GM19397 (cell line): ENCODE measurements at regions not wholly inside any gene's neighbourhood (a gene's known extent, or its start where the extent isn't known, plus 50 kb on each side); places are given as distances from the start of the nearest gene placed in this dataset.

ENCODE experiments used
- ATAC-seq: cut with Tn5 transposase; IDR thresholded peaks from one replicate; pipeline ENCODE4 v1.9.1; 2021; ENCODE audit warnings: mild to moderate bottlenecking, moderate library complexity; ENCODE audit not compliant: unreplicated experiment

DNA sequence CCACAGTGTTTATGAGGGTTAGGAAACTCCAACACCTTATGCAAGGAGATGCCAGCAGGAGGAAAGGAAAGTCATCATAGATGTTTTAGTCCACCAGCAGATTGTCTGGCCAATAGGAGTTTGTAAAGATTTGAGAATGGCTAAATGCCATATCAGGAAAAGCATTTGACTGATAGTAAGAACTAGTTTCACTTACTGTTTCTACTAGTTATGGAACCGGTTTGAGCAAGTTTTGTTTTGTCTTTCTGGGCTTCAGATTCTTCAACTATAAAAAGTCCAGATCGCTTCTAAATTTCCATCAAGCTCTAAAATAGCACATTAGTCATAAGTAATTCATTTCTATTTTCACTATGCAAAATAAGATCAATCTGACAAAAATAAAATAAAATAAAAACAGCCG, 254.8 kb upstream of the TMCO5A start:
- no peak for ATAC-seq

- ATAC-seq: no peak
These were observed 252.1 kb upstream of the TMCO5A start for GRCh38 chr15:37682304-37682703.

DNA sequence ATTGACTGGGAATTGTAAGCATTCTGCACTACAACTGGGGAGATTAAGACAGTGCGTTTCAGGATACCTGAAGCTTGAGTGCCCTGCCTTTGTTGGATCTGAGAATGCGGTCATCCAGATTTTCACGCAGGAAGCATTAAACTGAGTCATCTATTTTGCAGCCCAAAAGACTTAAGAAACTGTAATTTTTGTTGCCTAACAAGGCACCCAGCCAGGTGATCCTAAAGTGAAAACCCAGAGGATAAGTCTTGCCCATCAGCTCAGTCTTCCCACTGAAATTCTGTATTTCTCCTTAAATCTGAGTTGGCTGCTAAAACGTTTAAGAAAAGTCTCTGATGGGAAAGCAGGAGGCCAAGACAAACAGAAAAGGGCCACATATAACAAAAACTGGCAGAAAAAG, 242.5 kb upstream of the TMCO5A start:
- ATAC-seq: no peak

DNA sequence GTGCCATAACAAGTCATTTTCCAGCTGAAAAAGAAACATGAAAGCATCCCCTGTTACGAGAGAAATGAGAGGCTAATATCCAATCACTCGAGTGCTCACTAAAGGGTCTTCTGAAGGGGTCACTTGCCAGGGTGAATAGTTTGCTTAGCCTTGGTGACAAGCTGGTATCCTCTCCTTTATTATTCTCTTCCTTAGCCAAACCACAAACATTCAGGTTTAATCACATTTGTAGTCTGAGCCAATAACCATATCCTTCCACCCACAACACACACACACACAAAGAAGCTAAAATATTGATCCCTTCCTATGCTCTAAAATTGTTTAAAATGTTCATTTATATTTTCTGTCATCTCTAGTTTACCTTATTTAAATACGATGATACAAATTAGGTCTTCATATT, 240.5 kb upstream of the TMCO5A start:
- ATAC-seq: no peak

DNA sequence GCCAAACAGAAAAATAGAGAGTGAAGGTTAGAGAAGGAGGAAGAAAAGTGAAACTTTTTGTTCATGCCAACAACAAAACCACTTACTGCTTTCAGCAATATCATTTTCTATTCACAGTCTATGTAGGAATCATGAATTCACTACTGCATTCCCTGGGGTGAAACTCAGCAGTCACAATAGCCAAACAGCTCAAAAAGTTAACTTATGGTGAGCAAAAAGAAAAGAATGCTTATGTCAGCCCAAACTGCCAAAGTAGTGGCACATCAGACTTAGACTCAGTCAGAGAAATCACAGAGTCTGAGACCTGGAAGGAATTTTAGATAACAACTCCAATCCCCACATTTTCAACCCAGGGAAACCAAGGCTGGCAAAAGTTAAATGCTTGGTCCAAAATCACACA, 238.7 kb upstream of the TMCO5A start:
- ATAC-seq: no peak

DNA sequence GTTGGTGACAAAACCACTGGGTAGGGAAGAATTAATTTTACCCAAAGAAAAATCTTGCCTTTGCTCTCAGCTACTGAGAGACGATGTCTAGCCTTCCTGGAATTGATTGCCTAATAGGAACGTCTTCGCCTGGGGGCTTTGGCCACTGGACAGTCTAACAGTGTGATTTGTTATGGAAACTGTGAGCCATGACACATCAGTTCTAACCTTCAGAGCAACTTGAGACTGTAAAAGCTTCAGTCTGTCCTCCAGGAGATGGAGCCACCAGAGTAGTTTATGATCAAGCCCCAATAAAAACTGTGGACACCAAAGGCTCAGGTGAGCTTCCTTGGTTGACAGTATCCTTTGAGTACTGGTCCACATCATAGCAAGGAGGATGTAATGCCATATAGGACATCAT, 235.8 kb upstream of the TMCO5A start:
- no peak for ATAC-seq

DNA sequence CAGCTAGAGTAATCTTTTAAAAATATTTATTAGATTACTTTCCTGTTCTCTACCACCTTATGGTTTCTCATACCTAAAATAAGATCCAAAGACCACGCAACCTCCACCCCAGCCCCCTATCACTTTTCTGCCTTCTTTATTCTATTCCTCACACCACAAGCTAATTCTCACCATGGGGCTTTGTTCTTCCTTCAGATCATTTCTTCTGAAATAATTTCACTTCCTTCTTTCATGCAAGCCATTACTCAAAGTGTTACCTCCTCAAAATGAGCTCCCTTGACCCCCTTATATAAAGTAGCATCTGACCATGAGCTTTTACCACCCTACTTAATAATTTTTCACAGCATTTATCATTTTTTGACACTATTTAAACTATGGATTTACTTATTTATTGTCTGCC, 233.2 kb upstream of the TMCO5A start:
- ATAC-seq: no peak

GRCh38 chr15:37709669-37710068, 224.8 kb upstream of the TMCO5A start:
- no peak for ATAC-seq

DNA sequence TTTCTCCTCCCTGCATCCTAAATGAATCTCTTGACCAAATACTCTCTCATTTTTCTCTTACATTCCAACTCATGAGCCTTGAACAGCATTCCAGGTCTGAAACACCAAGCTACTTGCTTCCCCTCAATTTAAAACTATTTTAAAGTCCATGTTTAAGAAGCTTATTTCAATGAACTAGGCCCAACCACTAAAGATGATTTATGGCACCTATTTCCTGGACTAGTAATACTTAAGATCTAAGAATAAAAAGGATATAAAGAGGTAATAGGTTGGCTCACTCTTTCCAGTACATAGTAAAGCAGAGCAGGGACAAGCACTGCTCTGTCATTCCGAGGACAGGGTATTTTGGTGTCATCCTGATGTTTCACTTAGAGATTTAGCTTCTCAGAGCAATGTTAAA, 219.3 kb upstream of the TMCO5A start:
- ATAC-seq: no peak

- no peak for ATAC-seq
These were observed 214.2 kb upstream of the TMCO5A start for GRCh38 chr15:37720267-37720666.

GRCh38 chr15:37731146-37731746, 203.2 kb upstream of the TMCO5A start:
- ATAC-seq: no peak

DNA sequence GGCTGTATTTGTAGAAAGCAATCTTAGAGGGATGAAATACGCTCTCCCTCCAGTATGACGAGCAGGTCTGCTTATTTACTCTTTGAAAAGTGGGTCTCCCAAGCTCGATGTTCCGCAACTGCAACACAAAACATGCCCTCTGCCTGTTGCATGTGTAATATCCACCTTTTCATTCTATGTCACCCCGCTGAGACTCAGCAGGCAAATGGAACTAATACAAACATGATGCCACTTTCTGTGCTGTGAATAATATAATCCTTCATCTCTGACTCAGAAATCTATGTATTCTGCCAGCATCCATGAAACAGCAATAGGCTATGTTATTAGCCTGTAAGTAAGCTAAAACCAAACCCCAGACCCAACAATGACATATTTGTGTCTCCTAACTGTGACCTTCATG, 200.8 kb upstream of the TMCO5A start:
- ATAC-seq: no peak

GRCh38 chr15:37740623-37741141, 193.8 kb upstream of the TMCO5A start:
- no peak for ATAC-seq

- ATAC-seq: no peak
These were observed 190.6 kb upstream of the TMCO5A start for GRCh38 chr15:37743826-37744225.

DNA sequence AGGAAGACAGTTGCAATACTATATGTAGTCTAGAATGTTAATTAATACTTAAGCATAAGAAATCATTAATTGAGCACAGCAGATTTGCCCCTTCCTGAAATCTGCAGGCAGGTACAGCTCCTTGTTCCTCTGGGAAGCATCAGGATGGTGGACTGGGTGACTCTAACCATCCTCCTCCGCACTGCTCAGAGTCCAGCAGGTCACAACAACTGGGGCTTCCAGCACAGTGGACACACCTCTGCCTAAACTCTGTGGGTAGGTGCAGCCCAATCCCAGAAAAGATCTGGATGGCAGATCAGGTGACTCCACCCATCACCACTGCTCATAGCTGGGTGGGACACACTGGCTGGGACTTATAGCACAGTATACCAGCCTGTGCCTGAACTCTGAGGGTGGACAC, 189.9 kb upstream of the TMCO5A start:
- ATAC-seq: no peak

DNA sequence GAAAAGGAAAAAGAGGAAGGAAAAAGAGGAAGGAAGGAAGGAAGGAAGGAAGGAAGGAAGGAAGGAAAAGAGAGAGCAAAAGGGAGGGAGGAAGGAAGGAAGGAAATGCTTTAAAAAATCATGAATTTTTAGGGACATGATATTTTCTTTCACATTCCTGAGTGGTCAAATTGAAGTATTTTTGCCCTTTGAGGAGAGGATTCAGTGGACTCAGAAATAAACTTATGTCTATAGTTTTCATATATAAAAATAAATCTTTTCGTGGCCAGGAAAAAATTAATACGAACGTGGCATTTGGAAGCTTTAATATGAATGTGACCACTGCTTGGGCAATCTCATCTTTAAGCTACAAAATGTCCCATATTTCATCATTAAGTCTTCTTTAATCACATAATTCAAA, 183.0 kb upstream of the TMCO5A start:
- ATAC-seq: no peak

- no peak for ATAC-seq
These were observed 178.0 kb upstream of the TMCO5A start for GRCh38 chr15:37756407-37756806.

GRCh38 chr15:37758412-37758811, 176.0 kb upstream of the TMCO5A start:
- no peak for ATAC-seq

- peak; percentile 62 for ATAC-seq
These were observed 169.7 kb upstream of the TMCO5A start for GRCh38 chr15:37764733-37765191.

- ATAC-seq: no peak
These were observed 168.7 kb upstream of the TMCO5A start for GRCh38 chr15:37765786-37766185.

GRCh38 chr15:37767841-37768455, 166.5 kb upstream of the TMCO5A start:
- ATAC-seq: no peak

DNA sequence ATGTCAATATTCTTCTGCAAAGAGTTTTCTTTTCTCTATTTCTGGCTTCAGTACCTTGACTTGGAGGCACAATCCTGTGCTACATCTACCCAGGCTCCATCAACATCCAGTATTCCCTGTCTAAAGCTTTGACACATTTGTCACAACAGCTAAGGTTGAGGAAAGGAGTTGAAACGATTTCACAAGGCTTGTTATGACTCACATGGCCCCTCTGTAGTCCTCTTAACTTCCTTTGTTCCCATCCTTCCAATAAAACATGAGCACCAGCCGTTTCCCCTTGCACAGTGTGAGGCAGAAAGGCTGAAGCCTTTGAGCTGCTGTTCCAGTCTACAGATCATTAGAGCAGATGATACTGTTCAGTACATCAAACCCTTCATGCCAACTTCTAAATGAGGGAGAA, 163.0 kb upstream of the TMCO5A start:
- ATAC-seq: no peak
